Breast epithelium (tissue), 3 donors: ENCODE measurements at regions not wholly inside any gene's neighbourhood (a gene's known extent, or its start where the extent isn't known, plus 50 kb on each side); places are given as distances from the start of the nearest gene placed in this dataset.

Experiments used
- POLR2A ChIP-seq: fragments of 450-650 bp; IDR thresholded peaks from one replicate; pipeline ENCODE4 v1.6.1; 2016; ENCODE audit warnings: antibody characterized with exemption, mild to moderate bottlenecking, moderate library complexity
- POLR2AphosphoS5 ChIP-seq, 3 donors: sonication (generic); formaldehyde crosslinking; IDR thresholded peaks; one replicate each; pipeline ENCODE4 v1.6.1; 2017; ENCODE audit warnings: antibody characterized with exemption in 3 of 3
- TF ChIP-seq, protein P1 (sequence below), 3 donors: fragments of 450-650 bp; IDR thresholded peaks; one replicate each; pipeline ENCODE4 v1.5.1; 2016 to 2017; ENCODE audit warnings: antibody characterized with exemption in 3 of 3, mild to moderate bottlenecking in 3 of 3, moderate library complexity in 3 of 3

DNA sequence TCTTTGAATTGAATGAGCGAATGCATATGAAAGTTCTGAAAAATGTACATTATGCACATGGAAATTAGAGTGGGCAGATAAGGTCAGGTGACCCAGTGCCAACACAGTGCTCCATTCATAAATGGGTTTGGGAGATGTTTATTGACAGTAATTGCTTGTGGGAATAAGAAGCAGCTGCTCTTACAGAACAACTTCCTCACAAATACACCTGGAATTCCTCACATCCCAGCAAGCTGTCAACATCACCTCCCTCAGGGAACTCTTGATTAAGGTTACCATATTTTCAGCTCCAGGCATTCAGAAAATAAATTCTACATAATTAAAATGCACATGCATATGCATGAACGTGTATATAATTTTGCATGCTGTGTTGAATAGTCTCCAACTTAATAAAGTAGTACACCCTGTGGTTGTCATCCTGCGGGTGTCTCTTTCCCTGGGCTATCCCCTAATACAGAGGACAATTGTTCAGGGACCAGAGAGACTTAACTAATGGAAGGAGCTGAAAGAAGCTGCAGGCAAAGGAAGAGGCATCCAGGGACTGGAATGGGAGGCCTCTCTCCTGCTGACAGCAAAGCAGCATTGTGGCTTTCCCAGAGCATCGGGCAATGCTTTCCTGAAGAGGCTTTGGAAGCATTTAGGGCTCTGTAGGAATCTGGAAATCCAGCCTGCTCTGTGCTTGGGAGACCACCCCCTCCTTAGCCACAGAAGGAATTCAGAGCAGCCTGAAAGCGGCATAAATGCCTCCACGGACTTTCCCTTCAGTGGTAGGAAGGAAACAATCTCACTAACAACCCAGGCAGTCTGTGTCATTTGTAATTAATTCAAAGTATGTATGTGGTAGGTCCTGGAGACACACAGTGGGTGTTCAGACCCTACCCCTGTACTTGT is 55.2 kb upstream of the GNG12 start:
- TF ChIP-seq, protein P1, sequence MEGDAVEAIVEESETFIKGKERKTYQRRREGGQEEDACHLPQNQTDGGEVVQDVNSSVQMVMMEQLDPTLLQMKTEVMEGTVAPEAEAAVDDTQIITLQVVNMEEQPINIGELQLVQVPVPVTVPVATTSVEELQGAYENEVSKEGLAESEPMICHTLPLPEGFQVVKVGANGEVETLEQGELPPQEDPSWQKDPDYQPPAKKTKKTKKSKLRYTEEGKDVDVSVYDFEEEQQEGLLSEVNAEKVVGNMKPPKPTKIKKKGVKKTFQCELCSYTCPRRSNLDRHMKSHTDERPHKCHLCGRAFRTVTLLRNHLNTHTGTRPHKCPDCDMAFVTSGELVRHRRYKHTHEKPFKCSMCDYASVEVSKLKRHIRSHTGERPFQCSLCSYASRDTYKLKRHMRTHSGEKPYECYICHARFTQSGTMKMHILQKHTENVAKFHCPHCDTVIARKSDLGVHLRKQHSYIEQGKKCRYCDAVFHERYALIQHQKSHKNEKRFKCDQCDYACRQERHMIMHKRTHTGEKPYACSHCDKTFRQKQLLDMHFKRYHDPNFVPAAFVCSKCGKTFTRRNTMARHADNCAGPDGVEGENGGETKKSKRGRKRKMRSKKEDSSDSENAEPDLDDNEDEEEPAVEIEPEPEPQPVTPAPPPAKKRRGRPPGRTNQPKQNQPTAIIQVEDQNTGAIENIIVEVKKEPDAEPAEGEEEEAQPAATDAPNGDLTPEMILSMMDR (IDR thresholded peaks at IDR 0.05) = no peak
- TF ChIP-seq POLR2AphosphoS5 (IDR thresholded peaks at IDR 0.05) (no peak), POLR2A (no peak)
